ENCODE measurements at regions not wholly inside any gene's neighbourhood (a gene's known extent, or its start where the extent isn't known, plus 50 kb on each side); places are given as distances from the start of the nearest gene placed in this dataset.

GRCh38 chr5:135240781-135241360 lies 158.2 kb downstream of the MACROH2A1 start:
- TF ChIP-seq POLR2A (IDR thresholded peaks at IDR 0.05) (no peak), POLR2AphosphoS5 (IDR thresholded peaks at IDR 0.05) (no peak), EP300 (IDR thresholded peaks at IDR 0.05; ENCODE audit: low read depth) (no peak), CTCF (IDR thresholded peaks at IDR 0.05) (no peak)
- no peak for DNase-seq
- Histone ChIP-seq H3K36me3 (no peaks in the 10 kb centered on the region), H3K27ac (no peak overlapping the region), H3K27me3 (no peaks in the 10 kb centered on the region), H3K4me3 (no peak overlapping the region), H3K9me3 (no peaks in the 10 kb centered on the region), H3K4me1 (peaks cover 13 to 56% (median 25%) of the 10 kb centered on the region in 4 donors)
- WGBS, 2 donors (ENCODE audit: low coverage in 1 of 2), result 79% methylated on average over 2 of the region's 2 CpGs; no CpG with 5 or more reads in 1 of the 2 donors
- intact Hi-C loops (cut with DNase I; ENCODE audit: low total_unique reads), result no loop called here
- in situ Hi-C loops (cut with MboI; ENCODE audit: low pct_ligation_motif_present in 1 of 4, low pct_unique_long_range_greater_than_20kb in 1 of 4, low sequenced_read_pairs in 3 of 4), result no loop called here

- no peaks in the 10 kb centered on the region for H3K27me3 ChIP-seq
- peaks cover 8 to 50% (median 21%) of the 10 kb centered on the region in 4 donors for H3K4me1 ChIP-seq
- H3K9me3 ChIP-seq, result no peaks in the 10 kb centered on the region
- intact Hi-C loops (cut with DNase I; ENCODE audit: low total_unique reads), result no loop called here
- no peak for DNase-seq
- in situ Hi-C loops (cut with MboI; ENCODE audit: low pct_ligation_motif_present in 1 of 4, low pct_unique_long_range_greater_than_20kb in 1 of 4, low sequenced_read_pairs in 3 of 4), result no loop called here
- no peaks in the 10 kb centered on the region for H3K36me3 ChIP-seq
- TF ChIP-seq POLR2A (IDR thresholded peaks at IDR 0.05) (no peak), CTCF (IDR thresholded peaks at IDR 0.05) (no peak), POLR2AphosphoS5 (IDR thresholded peaks at IDR 0.05) (no peak), EP300 (IDR thresholded peaks at IDR 0.05; ENCODE audit: low read depth) (no peak)
- H3K4me3 ChIP-seq, result no peak overlapping the region
- H3K27ac ChIP-seq, result no peak overlapping the region
- WGBS, 2 donors (ENCODE audit: low coverage in 1 of 2), result 83% methylated on average over 3 of the region's 3 CpGs; no CpG with 5 or more reads in 1 of the 2 donors
Observed at GRCh38 chr5:135240283-135240633, 158.8 kb downstream of the MACROH2A1 start.

GRCh38 chr5:135239453-135240282 lies 159.4 kb downstream of the MACROH2A1 start:
- intact Hi-C loops (cut with DNase I; ENCODE audit: low total_unique reads), result no loop called here
- in situ Hi-C loops (cut with MboI; ENCODE audit: low pct_ligation_motif_present in 1 of 4, low pct_unique_long_range_greater_than_20kb in 1 of 4, low sequenced_read_pairs in 3 of 4), result no loop called here
- Histone ChIP-seq H3K4me3 (no peak overlapping the region), H3K4me1 (peaks cover 8 to 44% (median 18%) of the 10 kb centered on the region in 4 donors), H3K27me3 (no peaks in the 10 kb centered on the region), H3K9me3 (no peaks in the 10 kb centered on the region), H3K36me3 (no peaks in the 10 kb centered on the region), H3K27ac (no peak overlapping the region)
- DNase-seq, result no peak
- TF ChIP-seq POLR2A (IDR thresholded peaks at IDR 0.05) (no peak), POLR2AphosphoS5 (IDR thresholded peaks at IDR 0.05) (no peak), EP300 (IDR thresholded peaks at IDR 0.05; ENCODE audit: low read depth) (no peak), CTCF (IDR thresholded peaks at IDR 0.05) (no peak)
- WGBS, 2 donors (ENCODE audit: low coverage in 1 of 2), result 71 to 83% methylated on average over 4 to 11 of the region's 11 CpGs

- no peaks in the 10 kb centered on the region for H3K9me3 ChIP-seq
- no peaks in the 10 kb centered on the region for H3K36me3 ChIP-seq
- in situ Hi-C loops (cut with MboI; ENCODE audit: low pct_ligation_motif_present in 1 of 4, low pct_unique_long_range_greater_than_20kb in 1 of 4, low sequenced_read_pairs in 3 of 4), result no loop called here
- peaks cover 8 to 38% (median 14%) of the 10 kb centered on the region in 4 donors for H3K4me1 ChIP-seq
- H3K4me3 ChIP-seq, result no peak overlapping the region
- H3K27me3 ChIP-seq, result no peaks in the 10 kb centered on the region
- no peak overlapping the region for H3K27ac ChIP-seq
- 88 to 100% methylated on average over 1 to 11 of the region's 11 CpGs for WGBS, 2 donors (ENCODE audit: low coverage in 1 of 2)
- no peak for TF ChIP-seq CTCF (IDR thresholded peaks at IDR 0.05)
- TF ChIP-seq EP300 (IDR thresholded peaks at IDR 0.05; ENCODE audit: low read depth), result no peak
- TF ChIP-seq POLR2AphosphoS5 (IDR thresholded peaks at IDR 0.05), result no peak
- TF ChIP-seq POLR2A (IDR thresholded peaks at IDR 0.05), result no peak
- no peak for DNase-seq
- intact Hi-C loops (cut with DNase I; ENCODE audit: low total_unique reads), result no loop called here
Observed at GRCh38 chr5:135238622-135239452, 160.2 kb downstream of the MACROH2A1 start.
